ENCODE measurements at regions not wholly inside any gene's neighbourhood (a gene's known extent, or its start where the extent isn't known, plus 50 kb on each side); places are given as distances from the start of the nearest gene placed in this dataset.

GRCh38 chr2:226680719-226681118 lies 118.9 kb downstream of the IRS1 start:
- H3K4me1 ChIP-seq (replicated peaks in 1 of 2), result no peaks in the 10 kb centered on the region
- H3K4me3 ChIP-seq, result no peak overlapping the region
- in situ Hi-C loops (cut with MboI; ENCODE audit: low pct_unique_long_range_greater_than_20kb in 2 of 9, low sequenced_read_pairs in 9 of 9, unreplicated experiment in 9 of 9), result no loop called here
- WGBS, 10 experiments, result 71 to 100% (median 88%) methylated on average over 1 to 3 of the region's 3 CpGs; no CpG with 5 or more reads in 4 of the 10 experiments
- H3K27ac ChIP-seq, result no peak overlapping the region
- no peak for ATAC-seq (replicated peaks in 6 of 8)

- Histone ChIP-seq H3K27ac (no peak overlapping the region), H3K4me3 (no peak overlapping the region), H3K4me1 (replicated peaks in 1 of 2) (no peaks in the 10 kb centered on the region)
- ATAC-seq (replicated peaks in 6 of 8), result no peak
- WGBS, 10 experiments, result 55 to 100% (median 87%) methylated on average over 1 to 5 of the region's 7 CpGs; no CpG with 5 or more reads in 2 of the 10 experiments
- in situ Hi-C loops (cut with MboI; ENCODE audit: low pct_unique_long_range_greater_than_20kb in 2 of 9, low sequenced_read_pairs in 9 of 9, unreplicated experiment in 9 of 9), result no loop called here
These were observed 120.1 kb downstream of the IRS1 start for GRCh38 chr2:226679389-226680065.

- in situ Hi-C loops (cut with MboI; ENCODE audit: low pct_unique_long_range_greater_than_20kb in 2 of 9, low sequenced_read_pairs in 9 of 9, unreplicated experiment in 9 of 9), result no loop called here
- no peak overlapping the region for H3K27ac ChIP-seq
- WGBS, 10 experiments, result 52 to 100% (median 94%) methylated on average over 1 to 4 of the region's 4 CpGs; no CpG with 5 or more reads in 1 of the 10 experiments
- H3K4me1 ChIP-seq (replicated peaks in 1 of 2), result no peaks in the 10 kb centered on the region
- no peak for ATAC-seq (replicated peaks in 6 of 8)
- no peak overlapping the region for H3K4me3 ChIP-seq
These were observed 121.2 kb downstream of the IRS1 start for GRCh38 chr2:226678422-226678821.

GRCh38 chr2:226677080-226677479 lies 122.5 kb downstream of the IRS1 start:
- in situ Hi-C loops (cut with MboI; ENCODE audit: low pct_unique_long_range_greater_than_20kb in 2 of 9, low sequenced_read_pairs in 9 of 9, unreplicated experiment in 9 of 9), result no loop called here
- no peak for ATAC-seq (replicated peaks in 6 of 8)
- no peaks in the 10 kb centered on the region for H3K4me1 ChIP-seq (replicated peaks in 1 of 2)
- H3K27ac ChIP-seq, result no peak overlapping the region
- 51 to 100% (median 82%) methylated on average over 2 to 4 of the region's 4 CpGs for WGBS, 10 experiments
- no peak overlapping the region for H3K4me3 ChIP-seq

- WGBS, 10 experiments, result 25 to 83% (median 50%) methylated on average over 1 of the region's 1 CpG; no CpG with 5 or more reads in 7 of the 10 experiments
- H3K4me1 ChIP-seq (replicated peaks in 1 of 2), result peaks cover 0 to under 1% of the 10 kb centered on the region in 2 donors
- in situ Hi-C loops (cut with MboI; ENCODE audit: low pct_unique_long_range_greater_than_20kb in 2 of 9, low sequenced_read_pairs in 9 of 9, unreplicated experiment in 9 of 9), result no loop called here
- no peak overlapping the region for H3K4me3 ChIP-seq
- H3K27ac ChIP-seq, result no peak overlapping the region
- no peak for ATAC-seq (replicated peaks in 6 of 8)
These were observed 123.0 kb downstream of the IRS1 start for GRCh38 chr2:226676618-226677017.

GRCh38 chr2:226674123-226674522 lies 125.5 kb downstream of the IRS1 start:
- peak in 2 of 8 experiments; percentile 60 to 72 for ATAC-seq (replicated peaks in 6 of 8)
- no peak overlapping the region for H3K4me3 ChIP-seq
- in situ Hi-C loops (cut with MboI; ENCODE audit: low pct_unique_long_range_greater_than_20kb in 2 of 9, low sequenced_read_pairs in 9 of 9, unreplicated experiment in 9 of 9), result no loop called here
- H3K4me1 ChIP-seq (replicated peaks in 1 of 2), result peaks cover 6% of the 10 kb centered on the region in 2 donors
- WGBS, 10 experiments, result 0 to 100% (median 68%) methylated on average over 1 to 2 of the region's 2 CpGs
- no peak overlapping the region for H3K27ac ChIP-seq

- no peak overlapping the region for H3K4me3 ChIP-seq
- in situ Hi-C loops (cut with MboI; ENCODE audit: low pct_unique_long_range_greater_than_20kb in 2 of 9, low sequenced_read_pairs in 9 of 9, unreplicated experiment in 9 of 9), result no loop called here
- peaks cover 6% of the 10 kb centered on the region in 2 donors for H3K4me1 ChIP-seq (replicated peaks in 1 of 2)
- ATAC-seq (replicated peaks in 6 of 8), result peak in 3 of 8 experiments; percentile 38 to 73 (median 69)
- no peak overlapping the region for H3K27ac ChIP-seq
- 0 to 100% (median 72%) methylated on average over 1 to 4 of the region's 4 CpGs for WGBS, 10 experiments
These were observed 126.3 kb downstream of the IRS1 start for GRCh38 chr2:226673314-226673723.

GRCh38 chr2:226671141-226671676 lies 128.4 kb downstream of the IRS1 start:
- peak; percentile 27 to 89 (median 68) for ATAC-seq (replicated peaks in 6 of 8)
- H3K4me3 ChIP-seq, result no peak overlapping the region

GRCh38 chr2:226669905-226670304 lies 129.7 kb downstream of the IRS1 start:
- ATAC-seq (replicated peaks in 6 of 8), result no peak
- 80 to 100% (median 97%) methylated on average over 1 to 3 of the region's 3 CpGs; no CpG with 5 or more reads in 2 of the 10 experiments for WGBS, 10 experiments
- Histone ChIP-seq H3K27ac (no peak overlapping the region), H3K4me3 (no peak overlapping the region), H3K4me1 (replicated peaks in 1 of 2) (peaks cover 6% of the 10 kb centered on the region in 2 donors)
- in situ Hi-C loops (cut with MboI; ENCODE audit: low pct_unique_long_range_greater_than_20kb in 2 of 9, low sequenced_read_pairs in 9 of 9, unreplicated experiment in 9 of 9), result no loop called here

More at GRCh38 chr2:226671141-226671676, 128.4 kb downstream of the IRS1 start:
- Histone ChIP-seq H3K4me1 (replicated peaks in 1 of 2) (peaks cover 6% of the 10 kb centered on the region in 2 donors), H3K27ac (no peak overlapping the region)
- 20 to 100% (median 56%) methylated on average over 1 to 4 of the region's 4 CpGs; no CpG with 5 or more reads in 1 of the 10 experiments for WGBS, 10 experiments
- in situ Hi-C loops (cut with MboI; ENCODE audit: low pct_unique_long_range_greater_than_20kb in 2 of 9, low sequenced_read_pairs in 9 of 9, unreplicated experiment in 9 of 9), result no loop called here

GRCh38 chr2:226669249-226669648 lies 130.4 kb downstream of the IRS1 start:
- Histone ChIP-seq H3K4me3 (no peak overlapping the region), H3K4me1 (replicated peaks in 1 of 2) (peaks cover 6% of the 10 kb centered on the region in 2 donors), H3K27ac (no peak overlapping the region)
- 77 to 100% (median 97%) methylated on average over 1 to 4 of the region's 4 CpGs for WGBS, 10 experiments
- ATAC-seq (replicated peaks in 6 of 8), result no peak
- in situ Hi-C loops (cut with MboI; ENCODE audit: low pct_unique_long_range_greater_than_20kb in 2 of 9, low sequenced_read_pairs in 9 of 9, unreplicated experiment in 9 of 9), result no loop called here

- in situ Hi-C loops (cut with MboI; ENCODE audit: low pct_unique_long_range_greater_than_20kb in 2 of 9, low sequenced_read_pairs in 9 of 9, unreplicated experiment in 9 of 9), result no loop called here
- no peak for ATAC-seq (replicated peaks in 6 of 8)
- WGBS, 10 experiments, result 64 to 100% (median 82%) methylated on average over 1 to 5 of the region's 5 CpGs; no CpG with 5 or more reads in 3 of the 10 experiments
- no peak overlapping the region for H3K27ac ChIP-seq
- H3K4me1 ChIP-seq (replicated peaks in 1 of 2), result peaks cover 6% of the 10 kb centered on the region in 2 donors
- no peak overlapping the region for H3K4me3 ChIP-seq
These were observed 131.9 kb downstream of the IRS1 start for GRCh38 chr2:226667736-226668135.

- no peak for ATAC-seq (replicated peaks in 6 of 8)
- Histone ChIP-seq H3K4me1 (replicated peaks in 1 of 2) (peaks cover 0 to 11% of the 10 kb centered on the region in 2 donors), H3K4me3 (no peak overlapping the region), H3K27ac (no peak overlapping the region)
- in situ Hi-C loops (cut with MboI; ENCODE audit: low pct_unique_long_range_greater_than_20kb in 2 of 9, low sequenced_read_pairs in 9 of 9, unreplicated experiment in 9 of 9), result no loop called here
- WGBS, 10 experiments, result 8 to 100% (median 71%) methylated on average over 1 to 3 of the region's 3 CpGs
These were observed 134.3 kb downstream of the IRS1 start for GRCh38 chr2:226665306-226665831.

- peak in 3 of 8 experiments; percentile 24 to 79 (median 51) for ATAC-seq (replicated peaks in 6 of 8)
- Histone ChIP-seq H3K4me1 (replicated peaks in 1 of 2) (peaks cover 0 to 11% of the 10 kb centered on the region in 2 donors), H3K27ac (no peak overlapping the region), H3K4me3 (no peak overlapping the region)
- 60 to 100% (median 83%) methylated on average over 1 to 2 of the region's 2 CpGs; no CpG with 5 or more reads in 1 of the 10 experiments for WGBS, 10 experiments
- in situ Hi-C loops (cut with MboI; ENCODE audit: low pct_unique_long_range_greater_than_20kb in 2 of 9, low sequenced_read_pairs in 9 of 9, unreplicated experiment in 9 of 9), result no loop called here
These were observed 135.0 kb downstream of the IRS1 start for GRCh38 chr2:226664661-226665060.
